ENCODE measurements at regions not wholly inside any gene's neighbourhood (a gene's known extent, or its start where the extent isn't known, plus 50 kb on each side); places are given as distances from the start of the nearest gene placed in this dataset.

- TF ChIP-seq, protein P1, sequence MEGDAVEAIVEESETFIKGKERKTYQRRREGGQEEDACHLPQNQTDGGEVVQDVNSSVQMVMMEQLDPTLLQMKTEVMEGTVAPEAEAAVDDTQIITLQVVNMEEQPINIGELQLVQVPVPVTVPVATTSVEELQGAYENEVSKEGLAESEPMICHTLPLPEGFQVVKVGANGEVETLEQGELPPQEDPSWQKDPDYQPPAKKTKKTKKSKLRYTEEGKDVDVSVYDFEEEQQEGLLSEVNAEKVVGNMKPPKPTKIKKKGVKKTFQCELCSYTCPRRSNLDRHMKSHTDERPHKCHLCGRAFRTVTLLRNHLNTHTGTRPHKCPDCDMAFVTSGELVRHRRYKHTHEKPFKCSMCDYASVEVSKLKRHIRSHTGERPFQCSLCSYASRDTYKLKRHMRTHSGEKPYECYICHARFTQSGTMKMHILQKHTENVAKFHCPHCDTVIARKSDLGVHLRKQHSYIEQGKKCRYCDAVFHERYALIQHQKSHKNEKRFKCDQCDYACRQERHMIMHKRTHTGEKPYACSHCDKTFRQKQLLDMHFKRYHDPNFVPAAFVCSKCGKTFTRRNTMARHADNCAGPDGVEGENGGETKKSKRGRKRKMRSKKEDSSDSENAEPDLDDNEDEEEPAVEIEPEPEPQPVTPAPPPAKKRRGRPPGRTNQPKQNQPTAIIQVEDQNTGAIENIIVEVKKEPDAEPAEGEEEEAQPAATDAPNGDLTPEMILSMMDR (conservative IDR thresholded peaks at IDR 0.05; ENCODE audit: low read depth, low read length), result no peak
Observed at GRCh38 chr2:207231106-207231865, 65.5 kb upstream of the KLF7 start (continued).

DNA sequence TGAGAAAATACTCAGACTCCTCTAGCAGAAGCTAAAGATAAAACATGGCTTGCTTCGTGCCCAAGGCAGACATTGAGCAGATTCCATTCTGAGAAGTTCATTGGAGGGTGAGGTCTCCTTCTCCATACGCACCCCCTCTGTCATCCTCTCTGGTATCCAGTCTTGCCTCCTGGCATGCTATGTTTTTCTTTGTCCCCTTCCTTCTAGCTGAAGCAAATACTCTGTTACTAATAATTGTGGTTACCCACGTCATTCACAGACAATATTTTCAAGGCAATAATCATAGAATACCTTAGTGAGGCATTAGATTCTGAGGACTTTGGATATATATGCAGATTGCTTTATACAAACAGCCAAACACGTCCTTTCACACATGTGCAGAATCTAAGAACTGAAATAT, 66.2 kb upstream of the KLF7 start:
- Histone ChIP-seq H4K20me1 (ENCODE audit: insufficient read depth, low read length) (no peaks in the 10 kb centered on the region), H3K27ac (ENCODE audit: insufficient read depth, low read length) (no peak overlapping the region), H3K9ac (ENCODE audit: low read depth, low read length) (no peak overlapping the region; the same call in 1 of the 2 replicates), H3K23ac (ENCODE audit: low read depth, low read length) (peak overlapping the region; percentile 46; the same call in 1 of the 2 replicates), H2AK9ac (replicated peaks; ENCODE audit: low read depth, low read length, poor library complexity) (peak overlapping the region; percentile 19), H2AFZ (replicated peaks; ENCODE audit: low read length, poor library complexity) (peak overlapping the region; percentile 56), H2AK5ac (ENCODE audit: low read depth, low read length) (peak overlapping the region; percentile 56; the same call in 1 of the 2 replicates), H3K4me2 (ENCODE audit: low read depth, low read length) (peak overlapping the region; percentile 17; the same call in 1 of the 2 replicates), H3K4ac (ENCODE audit: low read depth, low read length) (peak overlapping the region; percentile 16; the same call in 1 of the 2 replicates), H3K27me3 (ENCODE audit: control insufficient read depth, insufficient read depth, low read length) (no peaks in the 10 kb centered on the region), H3K9me1 (ENCODE audit: insufficient read depth, low read length) (peaks cover 6% of the 10 kb centered on the region; the same call in 1 of the 2 replicates), H4K91ac (ENCODE audit: insufficient read depth, low read depth, low read length) (peak overlapping the region; percentile 72), H3K4me3 (ENCODE audit: insufficient read depth, low read depth, low read length) (no peak overlapping the region), H3K14ac (replicated peaks; ENCODE audit: low read depth, low read length) (peak overlapping the region; percentile 47), H4K8ac (ENCODE audit: low read depth in 2 of 2, low read length in 2 of 2) (peak overlapping the region; percentile 14 to 66; a peak in 2 of 4 replicates), H4K5ac (ENCODE audit: low read depth, low read length) (peak overlapping the region; percentile 76; the same call in 1 of the 2 replicates), H3K4me1 (ENCODE audit: control insufficient read depth, insufficient read depth, low read length) (peaks cover 12% of the 10 kb centered on the region), H3K18ac (ENCODE audit: low read depth, low read length) (peak overlapping the region; percentile 94), H2BK120ac (ENCODE audit: low read depth, low read length) (peak overlapping the region; percentile 86), H2BK5ac (ENCODE audit: low read depth, low read length, poor library complexity, severe bottlenecking) (peak overlapping the region; percentile 71), H3K9me3 (ENCODE audit: control insufficient read depth, insufficient read depth, low read length) (no peaks in the 10 kb centered on the region), H3K36me3 (ENCODE audit: control insufficient read depth, insufficient read depth, low read length) (no peaks in the 10 kb centered on the region), H3K79me1 (ENCODE audit: low read depth in 1 of 2, low read length in 2 of 2) (peaks cover 0 to 4% of the 10 kb centered on the region in 2 experiments; a peak in 1 of 4 replicates), H3K56ac (ENCODE audit: extremely low read depth, insufficient read depth, low read length) (no peak overlapping the region; the same call in 1 of the 2 replicates), H2BK15ac (ENCODE audit: low read depth, low read length) (peak overlapping the region; percentile 76; the same call in 1 of the 3 replicates), H2BK20ac (ENCODE audit: low read depth, low read length) (peak overlapping the region; percentile 79)
- BruUV-seq (replicated peaks), result no TSS peak
- TF ChIP-seq, protein P2, sequence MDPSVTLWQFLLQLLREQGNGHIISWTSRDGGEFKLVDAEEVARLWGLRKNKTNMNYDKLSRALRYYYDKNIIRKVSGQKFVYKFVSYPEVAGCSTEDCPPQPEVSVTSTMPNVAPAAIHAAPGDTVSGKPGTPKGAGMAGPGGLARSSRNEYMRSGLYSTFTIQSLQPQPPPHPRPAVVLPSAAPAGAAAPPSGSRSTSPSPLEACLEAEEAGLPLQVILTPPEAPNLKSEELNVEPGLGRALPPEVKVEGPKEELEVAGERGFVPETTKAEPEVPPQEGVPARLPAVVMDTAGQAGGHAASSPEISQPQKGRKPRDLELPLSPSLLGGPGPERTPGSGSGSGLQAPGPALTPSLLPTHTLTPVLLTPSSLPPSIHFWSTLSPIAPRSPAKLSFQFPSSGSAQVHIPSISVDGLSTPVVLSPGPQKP (IDR thresholded peaks at IDR 0.05; ENCODE audit: borderline replicate concordance, low read depth, low read length), result no peak
- no peak for TF ChIP-seq SMC3 (IDR thresholded peaks at IDR 0.05; ENCODE audit: low read depth, low read length)
- TF ChIP-seq MXI1 (IDR thresholded peaks at IDR 0.05; ENCODE audit: borderline replicate concordance, low read depth, low read length), result no peak
- WGBS, 2 experiments (ENCODE audit: extremely low coverage in 2 of 2, insufficient read length in 1 of 2), result no CpG with 5 or more reads among the region's 4 CpGs
- DNase-seq (peak; percentile 72), ATAC-seq (ENCODE audit: low read depth) (peak; percentile 60)
- POLR2A ChIA-PET (ENCODE audit: unreplicated experiment), result interaction anchor here (0.8 to 1.0 kb wide), 2 partner anchors 22 to 66 kb away, joined by 3 read pairs; partner anchors contain the start of gene KLF7
- CTCF ChIA-PET, result interaction anchor here (0.9 kb wide), 1 partner anchor 8 kb away, joined by 3 read pairs; no protein-coding TSS in a partner anchor
- in situ Hi-C loops (cut with MboI; ENCODE audit: low sequenced_read_pairs) (no loop called here), intact Hi-C loops (cut with micrococcal nuclease) (no loop called here), dilution Hi-C loops (cut with HindIII; ENCODE audit: low sequenced_read_pairs, unreplicated experiment) (no loop called here)

All from IMR-90 (cell line).